Ovary (tissue), 7 donors: ENCODE measurements at regions not wholly inside any gene's neighbourhood (a gene's known extent, or its start where the extent isn't known, plus 50 kb on each side); places are given as distances from the start of the nearest gene placed in this dataset.

Source experiments
- DNase-seq, 5 donors: peaks; one replicate each; pipeline ENCODE4 v3.0.0-alpha.2; 2019 to 2020
- H3K27ac ChIP-seq, 2 donors: fragments of 200-600 bp; one replicate each; pipeline versions ENCODE4 v1.5.1 to v1.8.0; 2019 to 2022
- H3K27me3 ChIP-seq: fragments of 200-600 bp; one replicate; pipeline ENCODE4 v1.8.0; 2022
- H3K36me3 ChIP-seq: fragments of 200-600 bp; sonication (generic); one replicate; pipeline ENCODE4 v1.5.1; 2019
- H3K4me1 ChIP-seq: one replicate; pipeline ENCODE4 v1.8.1; 2013; ENCODE audit warnings: mild to moderate bottlenecking, moderate library complexity; ENCODE audit not compliant: insufficient read depth
- H3K4me3 ChIP-seq: fragments of 200-600 bp; sonication (generic); one replicate; pipeline ENCODE4 v1.5.1; 2017
- H3K9me3 ChIP-seq, 2 donors: fragments of 200-600 bp in 1 of 2; sonication (generic) in 1 of 2; one replicate each; pipeline versions ENCODE4 v1.5.1 to v1.8.1; 2013 to 2019; ENCODE audit warnings: mild to moderate bottlenecking in 1 of 2, moderate library complexity in 1 of 2
- EP300 ChIP-seq: sonication (generic); formaldehyde crosslinking; IDR thresholded peaks from one replicate; pipeline ENCODE4 v1.6.1; 2017; ENCODE audit warnings: antibody characterized with exemption
- POLR2A ChIP-seq: fragments of 450-650 bp; IDR thresholded peaks from one replicate; pipeline ENCODE4 v1.6.1; 2017; ENCODE audit warnings: antibody characterized with exemption, mild to moderate bottlenecking, moderate library complexity
- WGBS, 3 donors: extraction: QIAGEN DNeasy Blood & Tissue Kit in 1 of 3; methylation state at CpG; one replicate each; pipeline versions ENCODE4 v1.1.5 to v1.1.7; 2013 to 2017; 5-methylcytosine and 5-hydroxymethylcytosine counted together
- intact Hi-C, 4 donors: fragments of 100-400 bp; cut with DNase I; formaldehyde crosslinking; loops; one replicate each; pipeline versions ENCODE4 v1.11.0 to v1.15.1; 2022 to 2023
- TF ChIP-seq, protein P1 (sequence below), 3 donors: fragments of 450-650 bp in 2 of 3; fragments of 200-600 bp in 1 of 3; IDR thresholded peaks; one replicate each; pipeline versions ENCODE4 v1.5.1 to v1.8.0; 2016 to 2022; ENCODE audit warnings: antibody characterized with exemption in 3 of 3, mild to moderate bottlenecking in 1 of 3
- donor health status: DM: no; HTN: no; CAD: no; lungs with moderate emphysema.
- donor health status: DM: no; HTN: no; CAD: no.
- donor health status: Bipolar disorder and iron deficiency.
- donor health status: DM: no; HTN: no; CAD: no.
- donor health status: DM: yes; HTN: yes; CAD: no.

DNA sequence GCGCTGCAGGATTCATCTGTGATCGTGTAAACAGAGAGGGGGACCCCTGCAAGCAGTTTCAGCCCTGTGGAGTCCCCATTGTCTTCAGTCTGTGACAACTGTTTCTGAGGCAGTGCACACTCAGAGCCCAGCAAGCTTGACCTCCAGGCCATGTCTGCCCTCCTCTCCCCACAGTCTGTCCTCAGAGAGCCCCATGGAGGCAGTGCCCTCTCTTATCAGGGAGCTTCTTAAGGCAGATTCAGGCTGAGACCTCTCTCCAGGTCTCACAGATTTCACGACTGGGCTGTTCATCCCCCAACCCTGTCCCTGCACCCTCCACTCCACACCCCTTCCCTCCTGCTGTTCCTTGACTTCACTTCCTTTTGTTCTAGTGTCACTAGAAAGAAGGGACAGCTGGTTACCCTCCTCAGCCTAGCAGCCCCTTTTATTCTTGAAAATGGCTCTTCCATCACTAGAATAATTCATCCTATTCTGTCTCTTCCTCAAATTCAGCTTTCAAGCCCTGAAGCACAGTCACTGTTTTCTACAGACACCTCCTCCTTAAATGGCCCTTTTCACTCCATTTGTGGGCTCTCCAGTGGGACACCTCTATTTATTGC, 218.4 kb downstream of the MED10 start:
- intact Hi-C loops = no loop called here
- H3K36me3 ChIP-seq = no peaks in the 10 kb centered on the region
- 61 to 75% (median 68%) methylated on average over 3 of the region's 3 CpGs for WGBS, 3 donors

DNA sequence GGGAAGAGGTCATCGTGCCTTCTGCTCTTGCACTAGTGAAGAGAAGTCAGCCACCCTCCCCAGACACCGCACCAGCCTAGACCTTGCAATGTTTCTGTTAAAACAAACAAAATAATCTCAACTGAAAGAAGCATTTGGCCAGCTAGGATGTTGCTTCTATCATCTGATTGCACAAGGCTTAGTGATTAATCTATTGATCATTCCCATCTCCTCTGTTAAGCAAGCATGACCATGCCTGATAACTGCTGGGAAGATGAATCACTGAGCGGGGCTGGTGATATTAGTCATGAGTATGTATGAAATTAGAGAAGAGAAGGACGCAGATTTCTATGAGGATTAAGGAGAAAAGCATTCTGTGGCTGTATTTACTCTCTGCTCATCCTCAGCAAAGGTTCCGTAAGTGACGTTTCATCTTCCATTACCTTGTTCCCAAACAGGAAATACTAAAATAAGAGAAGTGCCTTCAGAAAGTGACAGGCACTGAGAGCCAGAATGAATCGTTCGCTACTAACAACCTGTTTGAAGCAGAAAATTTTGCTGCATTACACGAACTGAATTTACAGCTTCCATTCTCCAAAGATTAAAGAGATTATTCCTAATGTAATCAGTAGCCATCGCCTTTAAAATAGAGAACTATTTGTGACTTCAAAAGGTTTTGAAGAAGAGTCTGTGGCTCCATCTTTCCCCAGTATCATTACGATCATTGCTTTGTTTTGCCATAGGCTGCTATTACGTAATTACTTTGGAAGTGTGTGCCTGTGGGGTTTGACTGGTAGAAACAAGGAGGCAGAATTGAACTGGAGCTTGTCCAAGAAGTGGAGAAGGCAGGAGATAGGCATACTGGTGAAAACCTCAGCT, 219.1 kb downstream of the MED10 start:
- 47 to 61% (median 54%) methylated on average over 12 of the region's 12 CpGs for WGBS, 3 donors
- Histone ChIP-seq H3K27me3 (no peaks in the 10 kb centered on the region), H3K4me3 (no peak overlapping the region), H3K4me1 (no peaks in the 10 kb centered on the region), H3K27ac (no peak overlapping the region), H3K36me3 (no peaks in the 10 kb centered on the region), H3K9me3 (no peaks in the 10 kb centered on the region)
- DNase-seq = no peak
- TF ChIP-seq EP300 (no peak), POLR2A (no peak)
- TF ChIP-seq, protein P1, sequence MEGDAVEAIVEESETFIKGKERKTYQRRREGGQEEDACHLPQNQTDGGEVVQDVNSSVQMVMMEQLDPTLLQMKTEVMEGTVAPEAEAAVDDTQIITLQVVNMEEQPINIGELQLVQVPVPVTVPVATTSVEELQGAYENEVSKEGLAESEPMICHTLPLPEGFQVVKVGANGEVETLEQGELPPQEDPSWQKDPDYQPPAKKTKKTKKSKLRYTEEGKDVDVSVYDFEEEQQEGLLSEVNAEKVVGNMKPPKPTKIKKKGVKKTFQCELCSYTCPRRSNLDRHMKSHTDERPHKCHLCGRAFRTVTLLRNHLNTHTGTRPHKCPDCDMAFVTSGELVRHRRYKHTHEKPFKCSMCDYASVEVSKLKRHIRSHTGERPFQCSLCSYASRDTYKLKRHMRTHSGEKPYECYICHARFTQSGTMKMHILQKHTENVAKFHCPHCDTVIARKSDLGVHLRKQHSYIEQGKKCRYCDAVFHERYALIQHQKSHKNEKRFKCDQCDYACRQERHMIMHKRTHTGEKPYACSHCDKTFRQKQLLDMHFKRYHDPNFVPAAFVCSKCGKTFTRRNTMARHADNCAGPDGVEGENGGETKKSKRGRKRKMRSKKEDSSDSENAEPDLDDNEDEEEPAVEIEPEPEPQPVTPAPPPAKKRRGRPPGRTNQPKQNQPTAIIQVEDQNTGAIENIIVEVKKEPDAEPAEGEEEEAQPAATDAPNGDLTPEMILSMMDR (IDR thresholded peaks at IDR 0.05) = no peak
- intact Hi-C loops = no loop called here

More for the DNA sequence above, 218.4 kb downstream of the MED10 start:
- DNase-seq = no peak
- no peak overlapping the region for H3K27ac ChIP-seq
- TF ChIP-seq, protein P1 (IDR thresholded peaks at IDR 0.05) = no peak
- TF ChIP-seq POLR2A (no peak), EP300 (no peak)
- no peak overlapping the region for H3K4me3 ChIP-seq
- H3K9me3 ChIP-seq = no peaks in the 10 kb centered on the region
- no peaks in the 10 kb centered on the region for H3K27me3 ChIP-seq
- no peaks in the 10 kb centered on the region for H3K4me1 ChIP-seq

DNA sequence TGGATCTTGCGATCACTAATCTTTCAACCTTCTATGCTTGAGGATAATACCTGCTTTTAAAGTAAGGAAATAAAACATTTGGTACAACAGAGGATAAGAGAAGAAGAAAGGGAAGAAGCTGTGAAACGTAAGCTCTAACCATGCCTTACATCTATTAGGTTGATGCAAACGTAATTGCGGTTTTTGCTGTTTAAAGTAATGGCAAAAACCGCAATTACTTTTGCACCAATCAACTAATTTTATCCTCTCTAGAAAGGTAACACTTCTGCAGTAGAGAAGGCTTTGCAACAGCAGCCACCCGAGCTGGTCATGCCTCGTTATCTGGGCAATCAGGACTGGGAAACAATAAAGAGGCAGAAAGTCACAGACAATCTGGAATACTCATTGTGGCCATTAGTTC, 224.1 kb downstream of the MED10 start:
- Histone ChIP-seq H3K36me3 (no peaks in the 10 kb centered on the region), H3K4me3 (no peak overlapping the region), H3K9me3 (no peaks in the 10 kb centered on the region), H3K27me3 (no peaks in the 10 kb centered on the region), H3K4me1 (no peaks in the 10 kb centered on the region), H3K27ac (no peak overlapping the region)
- TF ChIP-seq, protein P1 (IDR thresholded peaks at IDR 0.05) = no peak
- no peak for TF ChIP-seq EP300
- TF ChIP-seq POLR2A = no peak
- intact Hi-C loops = no loop called here
- WGBS, 3 donors = 86 to 89% (median 88%) methylated on average over 7 of the region's 7 CpGs
- no peak for DNase-seq

DNA sequence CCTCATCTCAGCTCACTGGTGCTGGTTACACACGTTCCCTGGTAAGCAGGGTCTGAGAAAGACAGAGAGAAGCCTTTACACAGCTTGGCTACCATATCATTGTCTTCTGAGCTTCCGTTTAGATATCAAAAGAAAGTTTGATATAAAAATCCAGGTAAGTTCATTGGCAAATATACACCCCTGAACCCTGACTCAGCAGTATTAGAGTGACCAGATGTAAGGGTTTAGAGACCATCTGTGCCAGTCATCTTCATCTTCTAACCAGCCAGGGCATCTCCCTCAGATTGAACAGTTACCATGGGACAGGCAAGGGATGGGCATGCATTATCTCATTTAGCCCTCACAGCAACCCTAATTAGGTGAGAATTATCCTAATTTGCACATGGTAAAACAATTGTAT, 232.1 kb downstream of the MED10 start:
- H3K4me3 ChIP-seq = no peak overlapping the region
- H3K27ac ChIP-seq = no peak overlapping the region
- no peaks in the 10 kb centered on the region for H3K4me1 ChIP-seq
- no peak for TF ChIP-seq POLR2A
- TF ChIP-seq, protein P1 (IDR thresholded peaks at IDR 0.05) = no peak
- no peak for TF ChIP-seq EP300
- DNase-seq = no peak
- no peaks in the 10 kb centered on the region for H3K9me3 ChIP-seq
- 80 to 85% (median 82%) methylated on average over 2 of the region's 2 CpGs for WGBS, 3 donors
- H3K27me3 ChIP-seq = no peaks in the 10 kb centered on the region
- intact Hi-C loops = no loop called here
- no peaks in the 10 kb centered on the region for H3K36me3 ChIP-seq
